HEK293T (cell line): ENCODE measurements at regions not wholly inside any gene's neighbourhood (a gene's known extent, or its start where the extent isn't known, plus 50 kb on each side); places are given as distances from the start of the nearest gene placed in this dataset.

Source experiments
- BHLHE40 ChIP-seq: fragments of 450-650 bp; IDR thresholded peaks from 2 replicates; pipeline ENCODE4 v1.6.1; 2016; ENCODE audit warnings: mild to moderate bottlenecking, moderate library complexity, borderline replicate concordance
- ELF4 ChIP-seq: fragments of 450-650 bp; IDR thresholded peaks from 2 replicates; pipeline ENCODE4 v1.6.1; 2017; ENCODE audit warnings: antibody characterized with exemption
- HDGF ChIP-seq: fragments of 450-650 bp; IDR thresholded peaks from 2 replicates; pipeline ENCODE4 v1.6.1; 2017; ENCODE audit warnings: antibody characterized with exemption, borderline replicate concordance
- SUZ12 ChIP-seq: fragments of 450-650 bp; IDR thresholded peaks from 2 replicates; pipeline ENCODE4 v1.6.1; 2016; ENCODE audit warnings: mild to moderate bottlenecking
- TARDBP ChIP-seq: fragments of 450-650 bp; IDR thresholded peaks from 2 replicates; pipeline ENCODE4 v1.6.1; 2016

DNA sequence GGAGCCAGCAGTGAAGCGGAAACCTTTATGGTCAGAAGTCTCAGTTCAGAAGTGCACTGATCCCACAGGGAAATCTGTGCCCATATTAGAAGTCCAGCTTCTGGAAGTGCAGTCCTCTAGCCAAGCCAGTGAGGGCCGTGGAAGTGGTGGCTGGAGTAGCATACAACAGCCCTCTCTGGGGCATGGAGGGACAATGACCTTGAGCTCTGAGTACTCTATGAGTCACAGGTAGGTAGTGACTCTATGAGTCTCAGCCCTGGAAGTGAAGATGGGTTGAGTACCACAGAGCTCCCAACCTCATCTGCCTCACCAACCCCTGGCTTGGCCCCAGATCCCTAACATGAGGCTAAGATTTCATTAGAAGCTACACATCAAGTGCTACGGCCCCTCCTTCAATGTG is 205.9 kb upstream of the PPP2R3A start:
- TF ChIP-seq BHLHE40 (no peak), SUZ12 (no peak), ELF4 (no peak), TARDBP (no peak), HDGF (no peak)
